AG10803 (cell line): ENCODE measurements at regions not wholly inside any gene's neighbourhood (a gene's known extent, or its start where the extent isn't known, plus 50 kb on each side); places are given as distances from the start of the nearest gene placed in this dataset.

Source experiments
- DNase-seq: peaks from one replicate; pipeline ENCODE4 v3.0.0; 2010; ENCODE audit warnings: low read depth
- H3K4me3 ChIP-seq: 2 replicates; pipeline ENCODE4 v1.5.1; 2011; ENCODE audit warnings: mild to moderate bottlenecking, low read length, control low read depth
- CTCF ChIP-seq: conservative IDR thresholded peaks from 2 replicates; pipeline ENCODE4 v1.5.1; 2011; ENCODE audit warnings: mild to moderate bottlenecking, low read length, control low read depth, inconsistent platforms

- no peak overlapping the region for H3K4me3 ChIP-seq
- no peak for DNase-seq
- TF ChIP-seq CTCF = no peak
Observed at GRCh38 chr2:175462246-175462645, 280.7 kb upstream of the ATP5MC3 start.

GRCh38 chr2:175461839-175462238 is 280.3 kb upstream of the ATP5MC3 start:
- no peak for DNase-seq
- no peak overlapping the region for H3K4me3 ChIP-seq
- no peak for TF ChIP-seq CTCF

- no peak for DNase-seq
- TF ChIP-seq CTCF = no peak
- no peak overlapping the region for H3K4me3 ChIP-seq
Observed at GRCh38 chr2:175457895-175458448, 276.5 kb upstream of the ATP5MC3 start.

- H3K4me3 ChIP-seq = no peak overlapping the region
- TF ChIP-seq CTCF = no peak
- no peak for DNase-seq
Observed at GRCh38 chr2:175454953-175455389, 273.5 kb upstream of the ATP5MC3 start.

GRCh38 chr2:175450029-175450760 is 268.7 kb upstream of the ATP5MC3 start:
- no peak overlapping the region for H3K4me3 ChIP-seq
- TF ChIP-seq CTCF = no peak
- no peak for DNase-seq

- TF ChIP-seq CTCF = no peak
- no peak for DNase-seq
- H3K4me3 ChIP-seq = no peak overlapping the region
Observed at GRCh38 chr2:175449616-175450015, 268.1 kb upstream of the ATP5MC3 start.

GRCh38 chr2:175446201-175446600 is 264.7 kb upstream of the ATP5MC3 start:
- TF ChIP-seq CTCF = no peak
- no peak overlapping the region for H3K4me3 ChIP-seq
- DNase-seq = no peak
